ENCODE measurements at regions not wholly inside any gene's neighbourhood (a gene's known extent, or its start where the extent isn't known, plus 50 kb on each side); places are given as distances from the start of the nearest gene placed in this dataset.

GRCh38 chrX:34999702-35000101, 57.1 kb downstream of the FAM47B start:
- no peak overlapping the region for H3K4me3 Mint-ChIP-seq
- no peaks in the 10 kb centered on the region for H3K27me3 Mint-ChIP-seq
- CTCF ChIA-PET, result interaction anchor here (1.0 kb wide), 1 partner anchor 14 kb away, joined by 3 read pairs; no protein-coding TSS in a partner anchor
- intact Hi-C loops (cut with DNase I, micrococcal nuclease), result no loop called here
- POLR2A ChIA-PET, result no interaction called here
- ATAC-seq (no peak), DNase-seq (no peak)
- H3K9me3 Mint-ChIP-seq (ENCODE audit: low read depth), result no peaks in the 10 kb centered on the region
- no peaks in the 10 kb centered on the region for H3K36me3 Mint-ChIP-seq (ENCODE audit: low read depth)
- H3K27ac Mint-ChIP-seq, result no peak overlapping the region
- H3K4me1 Mint-ChIP-seq, result no peaks in the 10 kb centered on the region

- Mint-ChIP-seq H3K9me3 (ENCODE audit: low read depth) (no peaks in the 10 kb centered on the region), H3K36me3 (ENCODE audit: low read depth) (no peaks in the 10 kb centered on the region), H3K27me3 (no peaks in the 10 kb centered on the region), H3K4me1 (no peaks in the 10 kb centered on the region), H3K27ac (no peak overlapping the region), H3K4me3 (no peak overlapping the region)
- DNase-seq, result no peak
- ChIA-PET CTCF (no interaction called here), POLR2A (no interaction called here)
- no peak for ATAC-seq
- intact Hi-C loops (cut with DNase I, micrococcal nuclease), result no loop called here
These were observed 63.8 kb downstream of the FAM47B start for GRCh38 chrX:35006361-35006760.

- no peak overlapping the region for H3K27ac Mint-ChIP-seq
- ATAC-seq (no peak), DNase-seq (no peak)
- H3K4me3 Mint-ChIP-seq, result no peak overlapping the region
- no peaks in the 10 kb centered on the region for H3K4me1 Mint-ChIP-seq
- CTCF ChIA-PET, result no interaction called here
- no peaks in the 10 kb centered on the region for H3K36me3 Mint-ChIP-seq (ENCODE audit: low read depth)
- POLR2A ChIA-PET, result no interaction called here
- intact Hi-C loops (cut with DNase I, micrococcal nuclease), result no loop called here
- no peaks in the 10 kb centered on the region for H3K27me3 Mint-ChIP-seq
- H3K9me3 Mint-ChIP-seq (ENCODE audit: low read depth), result no peaks in the 10 kb centered on the region
These were observed 73.0 kb downstream of the FAM47B start for GRCh38 chrX:35015621-35016020.

- ChIA-PET POLR2A (no interaction called here), CTCF (no interaction called here)
- no peaks in the 10 kb centered on the region for H3K4me1 Mint-ChIP-seq
- ATAC-seq (no peak), DNase-seq (no peak)
- intact Hi-C loops (cut with DNase I, micrococcal nuclease), result no loop called here
- no peak overlapping the region for H3K27ac Mint-ChIP-seq
- no peaks in the 10 kb centered on the region for H3K27me3 Mint-ChIP-seq
- H3K9me3 Mint-ChIP-seq (ENCODE audit: low read depth), result no peaks in the 10 kb centered on the region
- no peak overlapping the region for H3K4me3 Mint-ChIP-seq
- H3K36me3 Mint-ChIP-seq (ENCODE audit: low read depth), result no peaks in the 10 kb centered on the region
These were observed 73.5 kb downstream of the FAM47B start for GRCh38 chrX:35016051-35016450.

GRCh38 chrX:35017284-35017683, 74.7 kb downstream of the FAM47B start:
- Mint-ChIP-seq H3K9me3 (ENCODE audit: low read depth) (no peaks in the 10 kb centered on the region), H3K4me3 (no peak overlapping the region)

GRCh38 chrX:35023683-35024082, 81.1 kb downstream of the FAM47B start:
- no peak overlapping the region for H3K4me3 Mint-ChIP-seq
- intact Hi-C loops (cut with DNase I, micrococcal nuclease), result no loop called here
- H3K27me3 Mint-ChIP-seq, result no peaks in the 10 kb centered on the region
- no peak for DNase-seq
- no peaks in the 10 kb centered on the region for H3K9me3 Mint-ChIP-seq (ENCODE audit: low read depth)
- H3K36me3 Mint-ChIP-seq (ENCODE audit: low read depth), result no peaks in the 10 kb centered on the region
- no peak for ATAC-seq
- no peaks in the 10 kb centered on the region for H3K4me1 Mint-ChIP-seq
- no peak overlapping the region for H3K27ac Mint-ChIP-seq
- ChIA-PET CTCF (no interaction called here), POLR2A (no interaction called here)

More at GRCh38 chrX:35017284-35017683, 74.7 kb downstream of the FAM47B start:
- intact Hi-C loops (cut with DNase I, micrococcal nuclease), result no loop called here
- no peaks in the 10 kb centered on the region for H3K27me3 Mint-ChIP-seq
- no peaks in the 10 kb centered on the region for H3K4me1 Mint-ChIP-seq
- no peaks in the 10 kb centered on the region for H3K36me3 Mint-ChIP-seq (ENCODE audit: low read depth)
- DNase-seq, result no peak
- no peak overlapping the region for H3K27ac Mint-ChIP-seq
- CTCF ChIA-PET, result no interaction called here
- POLR2A ChIA-PET, result no interaction called here
- no peak for ATAC-seq

- H3K4me1 Mint-ChIP-seq, result no peaks in the 10 kb centered on the region
- DNase-seq (no peak), ATAC-seq (no peak)
- no peak overlapping the region for H3K4me3 Mint-ChIP-seq
- no peaks in the 10 kb centered on the region for H3K36me3 Mint-ChIP-seq (ENCODE audit: low read depth)
- POLR2A ChIA-PET, result no interaction called here
- CTCF ChIA-PET, result no interaction called here
- intact Hi-C loops (cut with DNase I, micrococcal nuclease), result no loop called here
- H3K27ac Mint-ChIP-seq, result no peak overlapping the region
- H3K27me3 Mint-ChIP-seq, result no peaks in the 10 kb centered on the region
- H3K9me3 Mint-ChIP-seq (ENCODE audit: low read depth), result no peaks in the 10 kb centered on the region
These were observed 83.2 kb downstream of the FAM47B start for GRCh38 chrX:35025820-35026219.

- no peak for ATAC-seq
- H3K36me3 Mint-ChIP-seq (ENCODE audit: low read depth), result no peaks in the 10 kb centered on the region
- no peak overlapping the region for H3K4me3 Mint-ChIP-seq
- H3K27ac Mint-ChIP-seq, result no peak overlapping the region
- peaks cover 3% of the 10 kb centered on the region for H3K9me3 Mint-ChIP-seq (ENCODE audit: low read depth)
- no peak for DNase-seq
- intact Hi-C loops (cut with DNase I, micrococcal nuclease), result no loop called here
- H3K27me3 Mint-ChIP-seq, result no peaks in the 10 kb centered on the region
- CTCF ChIA-PET, result no interaction called here
- POLR2A ChIA-PET, result no interaction called here
- H3K4me1 Mint-ChIP-seq, result no peaks in the 10 kb centered on the region
These were observed 98.3 kb downstream of the FAM47B start for GRCh38 chrX:35040871-35041270.

- DNase-seq, result no peak
- no peak overlapping the region for H3K27ac Mint-ChIP-seq
- ChIA-PET POLR2A (no interaction called here), CTCF (no interaction called here)
- intact Hi-C loops (cut with DNase I, micrococcal nuclease), result no loop called here
- H3K4me1 Mint-ChIP-seq, result no peaks in the 10 kb centered on the region
- H3K4me3 Mint-ChIP-seq, result no peak overlapping the region
- no peaks in the 10 kb centered on the region for H3K27me3 Mint-ChIP-seq
- no peak for ATAC-seq
- H3K9me3 Mint-ChIP-seq (ENCODE audit: low read depth), result peaks cover 3% of the 10 kb centered on the region
- H3K36me3 Mint-ChIP-seq (ENCODE audit: low read depth), result no peaks in the 10 kb centered on the region
These were observed 104.2 kb downstream of the FAM47B start for GRCh38 chrX:35046660-35047296.

GRCh38 chrX:35076061-35076460, 133.5 kb downstream of the FAM47B start:
- DNase-seq (no peak), ATAC-seq (no peak)
- Mint-ChIP-seq H3K9me3 (ENCODE audit: low read depth) (no peaks in the 10 kb centered on the region), H3K27ac (no peak overlapping the region), H3K27me3 (no peaks in the 10 kb centered on the region), H3K4me1 (no peaks in the 10 kb centered on the region), H3K4me3 (no peak overlapping the region), H3K36me3 (ENCODE audit: low read depth) (no peaks in the 10 kb centered on the region)
- CTCF ChIA-PET, result no interaction called here
- intact Hi-C loops (cut with DNase I, micrococcal nuclease), result no loop called here
- POLR2A ChIA-PET, result no interaction called here

- ATAC-seq, result no peak
- H3K4me3 Mint-ChIP-seq, result no peak overlapping the region
- POLR2A ChIA-PET, result no interaction called here
These were observed 148.2 kb downstream of the FAM47B start for GRCh38 chrX:35090801-35091200.

GRCh38 chrX:35098419-35098818, 155.8 kb downstream of the FAM47B start:
- Mint-ChIP-seq H3K9me3 (ENCODE audit: low read depth) (no peaks in the 10 kb centered on the region), H3K27me3 (no peaks in the 10 kb centered on the region), H3K4me3 (no peak overlapping the region), H3K27ac (no peak overlapping the region), H3K36me3 (ENCODE audit: low read depth) (no peaks in the 10 kb centered on the region), H3K4me1 (no peaks in the 10 kb centered on the region)
- ChIA-PET POLR2A (no interaction called here), CTCF (no interaction called here)
- no peak for DNase-seq
- intact Hi-C loops (cut with DNase I, micrococcal nuclease), result no loop called here
- ATAC-seq, result no peak

More at GRCh38 chrX:35090801-35091200, 148.2 kb downstream of the FAM47B start:
- Mint-ChIP-seq H3K27ac (no peak overlapping the region), H3K36me3 (ENCODE audit: low read depth) (no peaks in the 10 kb centered on the region), H3K9me3 (ENCODE audit: low read depth) (no peaks in the 10 kb centered on the region), H3K27me3 (no peaks in the 10 kb centered on the region), H3K4me1 (no peaks in the 10 kb centered on the region)
- DNase-seq, result no peak
- CTCF ChIA-PET, result no interaction called here
- intact Hi-C loops (cut with DNase I, micrococcal nuclease), result no loop called here

GRCh38 chrX:35101901-35102300, 159.3 kb downstream of the FAM47B start:
- H3K9me3 Mint-ChIP-seq (ENCODE audit: low read depth), result peaks cover 3% of the 10 kb centered on the region
- DNase-seq (no peak), ATAC-seq (no peak)
- no peaks in the 10 kb centered on the region for H3K27me3 Mint-ChIP-seq
- H3K4me3 Mint-ChIP-seq, result no peak overlapping the region
- intact Hi-C loops (cut with DNase I, micrococcal nuclease), result no loop called here
- ChIA-PET CTCF (no interaction called here), POLR2A (no interaction called here)
- no peaks in the 10 kb centered on the region for H3K36me3 Mint-ChIP-seq (ENCODE audit: low read depth)
- H3K27ac Mint-ChIP-seq, result no peak overlapping the region
- no peaks in the 10 kb centered on the region for H3K4me1 Mint-ChIP-seq
